ENCODE measurements at regions not wholly inside any gene's neighbourhood (a gene's known extent, or its start where the extent isn't known, plus 50 kb on each side); places are given as distances from the start of the nearest gene placed in this dataset.

DNA sequence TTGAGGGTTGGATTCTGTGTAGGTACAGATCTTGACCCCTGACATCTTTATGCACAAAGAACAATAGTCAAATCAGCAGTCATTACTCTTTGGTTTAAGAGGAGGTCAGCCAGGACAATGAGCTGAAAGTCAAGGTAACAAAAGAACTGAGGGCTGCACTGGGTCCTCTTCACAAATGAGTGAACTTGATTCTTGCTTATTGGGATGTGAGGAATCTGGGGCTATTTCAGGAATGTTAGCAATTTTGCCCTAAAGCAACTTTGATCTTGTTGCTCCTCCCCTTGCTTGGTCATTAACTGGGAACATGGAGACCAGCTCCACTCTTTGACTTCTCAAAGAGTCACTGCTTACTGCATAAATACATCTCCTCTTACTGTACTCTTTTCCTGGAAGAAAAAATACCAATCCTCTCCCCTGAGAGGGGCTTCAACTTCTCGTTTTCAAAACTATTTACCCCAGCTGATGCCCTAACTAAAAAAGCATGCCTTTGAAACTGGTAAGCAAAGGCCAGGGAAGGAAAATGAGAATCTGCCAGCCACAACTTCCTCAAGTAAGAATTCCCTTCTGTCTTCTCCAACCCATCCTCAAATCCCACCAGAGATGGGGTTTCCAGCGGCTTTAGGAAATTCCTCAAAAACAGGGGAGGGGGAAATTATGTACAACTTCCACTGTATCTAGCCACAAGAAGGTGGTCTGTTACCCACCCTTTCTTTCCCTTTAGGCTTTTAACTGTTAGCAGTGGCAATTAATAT is 368.3 kb downstream of the ENC1 start:
- intact Hi-C loops (cut with DNase I, micrococcal nuclease): no loop called here
- DNase-seq (no peak), ATAC-seq (no peak)

DNA sequence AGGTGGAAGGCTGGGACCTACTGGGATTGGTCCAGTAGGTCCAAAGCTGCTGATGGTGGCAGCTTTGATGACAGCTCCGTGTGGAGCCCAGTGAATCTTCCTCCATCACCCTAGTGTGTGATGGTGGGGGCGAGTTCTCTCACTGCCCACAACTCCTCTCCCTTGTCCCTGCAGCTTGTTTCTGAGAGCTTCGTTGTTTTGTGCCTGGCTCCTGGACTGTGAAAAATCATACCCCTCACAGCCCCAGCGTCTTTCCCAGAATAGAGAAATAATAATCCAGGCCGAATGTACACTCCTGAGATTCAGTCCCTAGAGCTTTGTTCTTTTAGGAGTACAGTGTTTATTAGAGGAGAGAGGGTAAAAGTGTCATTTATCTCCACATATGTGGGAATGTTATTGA is 372.2 kb downstream of the ENC1 start:
- ATAC-seq (no peak), DNase-seq (no peak)
- intact Hi-C loops (cut with DNase I, micrococcal nuclease): no loop called here

DNA sequence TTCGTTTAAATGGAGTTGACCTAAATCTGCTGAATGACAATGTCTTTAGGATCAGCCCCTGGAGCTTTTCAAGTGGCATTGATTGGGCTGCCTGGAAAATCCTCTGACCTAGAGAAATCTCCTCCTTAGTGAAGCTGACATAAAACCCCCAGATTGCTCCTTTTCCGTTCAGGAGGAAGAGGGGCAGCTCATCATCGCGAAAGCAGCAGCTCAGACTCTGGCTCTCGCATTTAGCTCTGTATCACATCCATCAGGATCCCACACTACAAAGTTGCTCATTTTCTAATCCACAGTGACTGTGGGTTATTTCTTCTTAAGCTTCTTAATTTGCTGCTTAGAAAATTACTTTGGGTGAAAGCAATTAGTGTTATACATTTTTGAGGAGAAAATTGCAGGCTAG is 373.7 kb downstream of the ENC1 start:
- intact Hi-C loops (cut with DNase I, micrococcal nuclease): no loop called here
- DNase-seq: no peak
- no peak for ATAC-seq

DNA sequence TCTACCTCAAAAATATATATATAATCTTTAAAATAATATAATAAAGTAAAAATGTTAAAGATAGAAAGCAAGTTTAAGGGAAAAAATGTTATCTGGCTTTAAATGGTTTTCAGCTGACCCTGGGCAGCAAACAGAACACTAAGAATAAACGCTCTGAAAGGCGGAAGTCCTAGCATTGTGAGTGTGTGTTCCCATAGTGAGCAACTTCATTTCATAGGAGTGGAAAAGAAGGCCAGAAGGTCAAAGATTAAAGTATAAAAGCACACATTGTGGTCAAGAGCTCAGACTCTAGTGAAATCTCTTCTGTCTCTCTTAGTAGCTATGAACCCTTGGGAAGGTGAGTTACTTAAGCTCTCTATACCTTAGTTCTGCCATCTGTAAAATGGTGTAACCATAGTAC is 374.4 kb downstream of the ENC1 start:
- DNase-seq (no peak), ATAC-seq (peak; percentile 62)
- intact Hi-C loops (cut with DNase I, micrococcal nuclease): no loop called here

DNA sequence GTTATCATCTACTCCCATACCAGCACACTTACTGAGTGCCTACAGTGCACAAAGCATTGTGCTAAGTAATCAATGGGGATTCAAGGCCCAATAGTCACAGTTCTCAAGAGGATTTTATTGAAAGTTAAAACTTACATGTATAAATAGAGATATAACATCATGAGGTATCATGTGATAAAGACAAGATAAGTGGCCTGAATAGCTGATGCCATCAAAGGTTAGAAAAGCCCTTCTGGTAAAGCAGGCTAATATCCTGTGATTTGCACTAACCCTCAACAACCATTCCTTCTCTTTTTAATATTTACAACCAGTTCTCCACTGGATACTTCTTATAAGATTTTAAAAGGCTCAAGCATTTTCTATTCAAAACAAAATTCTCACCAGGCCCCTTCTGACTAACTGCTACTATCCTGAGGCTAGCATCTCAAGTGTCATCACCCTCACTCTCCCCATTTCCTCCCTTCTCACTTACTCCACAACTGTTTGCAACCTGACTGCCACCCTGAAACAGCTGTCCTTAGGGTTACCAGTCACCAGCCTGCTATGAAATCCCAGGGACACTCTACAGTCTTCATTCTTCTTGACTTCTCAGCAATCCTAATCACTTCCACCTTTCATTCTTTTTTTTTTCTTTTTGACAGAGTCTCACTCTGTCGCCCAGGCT is 377.9 kb downstream of the ENC1 start:
- intact Hi-C loops (cut with DNase I, micrococcal nuclease): no loop called here
- ATAC-seq: no peak
- no peak for DNase-seq

DNA sequence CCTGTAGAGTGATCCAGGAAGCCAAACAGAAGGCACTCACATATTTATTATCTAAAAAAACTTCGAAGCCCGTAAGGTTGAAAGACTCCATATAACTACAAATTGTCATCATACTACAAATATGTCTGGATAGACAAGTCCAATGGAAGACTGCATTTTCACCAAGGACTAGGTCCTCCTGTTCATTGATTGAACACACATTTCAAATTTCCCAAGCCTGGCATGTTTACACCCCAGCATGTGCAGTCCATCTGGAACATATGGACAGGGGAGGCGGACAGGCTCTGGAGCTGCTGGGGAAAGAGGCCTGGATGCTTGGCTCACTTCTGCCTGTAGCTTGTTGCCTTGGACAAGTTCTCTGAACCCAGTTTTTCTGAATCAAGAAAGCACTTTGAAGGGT is 378.7 kb downstream of the ENC1 start:
- intact Hi-C loops (cut with DNase I, micrococcal nuclease): no loop called here
- DNase-seq: no peak
- no peak for ATAC-seq

DNA sequence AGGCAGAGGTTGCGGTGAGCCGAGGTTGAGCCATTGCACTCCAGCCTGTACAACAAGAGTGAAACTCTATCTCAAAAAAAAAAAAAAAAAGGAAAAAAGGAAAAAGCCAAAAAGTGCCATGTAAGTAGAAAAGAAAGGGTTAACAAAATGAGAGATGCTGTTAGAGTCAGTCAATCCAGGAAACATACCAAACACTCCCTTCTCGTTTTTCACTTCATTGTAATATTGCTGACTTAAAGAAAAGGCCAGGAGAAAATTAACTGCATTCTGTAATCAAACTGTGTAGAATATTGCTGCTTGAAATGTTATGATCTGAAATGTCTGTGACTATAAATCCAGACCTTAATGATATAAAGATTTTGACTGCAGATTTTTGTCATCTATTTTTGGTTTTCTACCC is 379.1 kb downstream of the ENC1 start:
- intact Hi-C loops (cut with DNase I, micrococcal nuclease): no loop called here
- DNase-seq (no peak), ATAC-seq (no peak)

DNA sequence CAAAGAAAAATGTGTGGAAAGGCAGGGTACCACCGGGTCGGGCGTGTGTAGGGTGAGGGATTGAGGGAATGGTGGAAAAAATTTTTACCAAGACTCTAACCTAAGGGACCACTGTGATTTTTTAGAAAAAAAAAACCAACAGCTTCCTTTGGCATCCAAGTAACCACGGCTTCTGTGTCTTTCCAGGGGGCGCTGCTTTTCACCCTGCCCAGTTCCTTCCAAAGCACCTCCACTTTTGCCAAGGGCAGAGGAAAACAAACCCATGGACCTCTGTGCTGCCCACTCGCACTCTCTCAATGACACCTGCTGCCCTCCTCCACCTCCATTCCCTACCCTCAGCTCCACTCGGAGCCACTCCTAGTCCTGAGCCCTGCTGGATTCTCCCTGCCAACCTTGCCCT is 381.0 kb downstream of the ENC1 start:
- ATAC-seq (no peak), DNase-seq (no peak)
- intact Hi-C loops (cut with DNase I, micrococcal nuclease): no loop called here

DNA sequence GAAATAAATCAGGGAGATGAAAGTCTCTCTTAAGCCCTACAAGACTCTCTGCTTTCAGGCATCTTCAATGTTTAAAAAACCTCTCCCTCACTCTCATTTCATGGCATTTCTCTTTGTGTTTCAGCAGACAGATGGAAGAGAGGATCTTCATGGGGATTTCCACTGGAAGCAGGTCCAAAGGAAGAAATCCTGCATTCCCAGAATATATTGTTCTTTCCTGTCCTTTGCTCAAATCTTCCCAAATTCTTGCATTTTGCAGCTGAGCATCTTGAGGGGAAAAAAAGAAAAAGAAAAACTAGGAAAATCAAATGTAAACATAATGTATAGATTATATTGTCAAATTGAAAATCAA is 382.2 kb downstream of the ENC1 start:
- DNase-seq: no peak
- intact Hi-C loops (cut with DNase I, micrococcal nuclease): no loop called here

DNA sequence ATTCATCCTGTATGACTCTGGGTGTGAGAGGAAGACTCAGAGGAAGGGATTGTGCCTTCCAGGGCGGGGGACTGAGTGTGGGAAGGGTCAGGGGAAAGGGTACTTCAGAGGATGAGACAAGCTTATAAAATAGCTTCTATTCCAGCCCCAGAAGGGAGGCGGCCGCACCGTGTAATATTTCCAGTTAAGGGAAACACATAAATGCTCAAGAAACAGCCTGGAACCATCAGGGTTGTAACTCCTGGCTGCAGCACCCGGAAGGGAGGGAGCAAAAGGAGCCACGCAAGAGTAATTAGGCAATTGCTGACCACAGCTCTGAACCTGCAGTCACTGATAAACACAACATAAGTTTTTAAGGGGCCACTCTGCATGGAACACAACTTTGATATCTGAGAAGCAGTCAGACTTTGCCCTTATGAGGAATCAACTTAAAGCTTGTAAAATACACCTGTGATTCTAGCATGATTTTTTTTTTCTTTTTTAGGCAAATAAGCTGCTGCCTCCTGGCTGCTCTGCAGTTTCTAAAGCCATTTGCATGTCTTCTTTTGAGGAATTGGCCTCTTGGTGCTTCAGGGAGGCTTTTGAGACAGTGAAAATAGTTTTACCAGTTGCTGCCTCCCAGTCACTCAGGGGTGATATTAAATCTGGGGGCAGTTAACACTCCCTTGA is 382.7 kb downstream of the ENC1 start:
- peak; percentile 96 for ATAC-seq
- intact Hi-C loops (cut with DNase I, micrococcal nuclease): no loop called here
- DNase-seq: peak; percentile 82 to 85

More for the DNA sequence above, 382.2 kb downstream of the ENC1 start:
- no peak for ATAC-seq

DNA sequence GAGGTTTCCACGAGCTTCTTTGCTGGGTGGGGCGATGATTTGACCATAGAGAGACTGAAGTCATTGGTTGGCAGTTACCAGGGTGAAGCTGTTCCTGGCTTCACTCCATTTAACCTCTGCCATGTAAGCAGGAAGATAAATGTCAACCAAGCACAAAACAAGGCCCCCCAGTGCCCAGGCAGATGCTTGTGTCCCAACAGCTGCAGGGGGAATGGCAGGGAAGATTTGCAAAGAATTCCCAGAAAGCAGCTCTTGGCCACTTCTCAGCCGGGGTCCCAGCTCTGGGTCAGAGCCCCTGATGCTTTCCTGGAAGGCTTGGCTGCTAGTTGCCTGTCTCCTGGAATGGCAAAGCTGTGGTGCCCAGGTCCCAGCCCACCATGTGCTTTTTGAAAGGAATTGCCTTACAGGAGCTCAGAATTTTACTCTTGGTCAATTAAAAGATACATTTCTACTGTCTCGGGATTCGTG is 383.4 kb downstream of the ENC1 start:
- ATAC-seq: peak; percentile 44
- DNase-seq: peak in 1 of 2 donors; percentile 23
- intact Hi-C loops (cut with DNase I, micrococcal nuclease): no loop called here

DNA sequence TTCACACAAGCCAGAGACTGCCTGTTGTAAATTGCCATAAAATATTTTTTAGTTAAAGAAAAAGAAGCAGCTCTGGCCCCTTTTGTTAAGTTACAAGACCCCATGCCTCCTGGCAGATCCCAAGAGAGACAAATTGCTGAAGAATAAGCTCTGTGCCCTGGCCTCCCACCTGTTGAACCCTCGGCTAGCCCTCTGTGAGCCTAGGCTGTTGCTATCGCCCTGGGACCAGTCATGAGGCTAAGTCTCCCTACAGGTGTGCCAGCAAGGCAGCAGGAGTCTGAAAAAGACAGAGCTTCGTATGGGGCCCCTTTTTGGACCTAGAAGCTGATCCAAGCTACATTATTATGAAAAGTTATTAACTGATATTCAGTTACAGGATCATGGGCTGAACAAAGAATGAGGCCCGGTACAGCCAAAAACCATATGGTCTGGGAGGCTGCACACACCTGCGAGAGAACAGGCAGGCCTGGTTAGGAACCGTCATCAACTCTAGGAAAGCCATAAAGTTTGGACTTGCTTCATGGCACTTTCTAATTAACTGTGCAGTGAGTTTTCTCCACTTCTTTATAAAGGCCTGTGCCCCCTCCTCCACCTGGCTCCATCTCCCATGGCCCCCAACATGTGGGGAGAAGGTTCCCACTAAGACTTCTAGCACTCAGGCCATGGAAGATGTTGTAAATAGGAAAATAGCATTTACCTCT is 384.7 kb downstream of the ENC1 start:
- DNase-seq (no peak), ATAC-seq (no peak)
- intact Hi-C loops (cut with DNase I, micrococcal nuclease): no loop called here

DNA sequence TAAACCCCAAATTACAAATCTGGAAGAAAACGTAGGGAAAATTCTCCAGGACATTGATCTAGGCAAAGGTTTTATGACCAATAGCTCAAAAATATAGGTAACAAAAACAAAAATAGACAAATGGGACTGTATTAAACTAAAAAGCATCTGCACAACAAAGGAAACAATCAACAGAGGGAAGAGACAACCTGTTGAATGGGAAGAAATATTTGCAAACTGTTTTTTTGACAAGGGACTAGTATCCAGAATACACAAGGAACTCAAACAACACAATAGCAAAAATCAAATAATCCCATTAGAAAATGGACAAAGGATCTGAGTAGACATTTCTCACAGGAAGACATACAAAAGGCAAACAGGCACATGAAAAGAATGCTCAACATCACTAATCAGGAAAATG is 386.3 kb downstream of the ENC1 start:
- intact Hi-C loops (cut with DNase I, micrococcal nuclease): no loop called here
- DNase-seq (no peak), ATAC-seq (no peak)

DNA sequence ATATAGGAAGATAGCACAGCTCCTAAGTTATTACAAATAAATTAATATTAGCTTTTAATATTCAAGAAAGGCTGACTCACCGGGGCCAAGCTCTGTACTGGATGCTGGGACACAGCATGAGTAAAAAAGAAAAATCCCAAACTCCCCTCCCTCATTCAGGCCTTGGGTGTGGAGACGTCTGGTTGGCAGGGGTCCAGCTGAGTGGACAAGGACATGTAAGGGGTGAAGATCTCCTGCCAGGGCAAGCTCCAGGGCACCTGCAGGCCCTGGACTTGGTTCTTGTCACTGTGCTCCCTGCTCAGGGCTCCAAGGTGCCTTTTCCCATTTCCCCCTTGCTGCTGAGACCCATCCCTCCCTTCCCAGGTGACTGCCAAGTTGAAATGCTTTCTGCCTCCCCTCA is 388.5 kb downstream of the ENC1 start:
- intact Hi-C loops (cut with DNase I, micrococcal nuclease): no loop called here
- DNase-seq (no peak), ATAC-seq (no peak)

DNA sequence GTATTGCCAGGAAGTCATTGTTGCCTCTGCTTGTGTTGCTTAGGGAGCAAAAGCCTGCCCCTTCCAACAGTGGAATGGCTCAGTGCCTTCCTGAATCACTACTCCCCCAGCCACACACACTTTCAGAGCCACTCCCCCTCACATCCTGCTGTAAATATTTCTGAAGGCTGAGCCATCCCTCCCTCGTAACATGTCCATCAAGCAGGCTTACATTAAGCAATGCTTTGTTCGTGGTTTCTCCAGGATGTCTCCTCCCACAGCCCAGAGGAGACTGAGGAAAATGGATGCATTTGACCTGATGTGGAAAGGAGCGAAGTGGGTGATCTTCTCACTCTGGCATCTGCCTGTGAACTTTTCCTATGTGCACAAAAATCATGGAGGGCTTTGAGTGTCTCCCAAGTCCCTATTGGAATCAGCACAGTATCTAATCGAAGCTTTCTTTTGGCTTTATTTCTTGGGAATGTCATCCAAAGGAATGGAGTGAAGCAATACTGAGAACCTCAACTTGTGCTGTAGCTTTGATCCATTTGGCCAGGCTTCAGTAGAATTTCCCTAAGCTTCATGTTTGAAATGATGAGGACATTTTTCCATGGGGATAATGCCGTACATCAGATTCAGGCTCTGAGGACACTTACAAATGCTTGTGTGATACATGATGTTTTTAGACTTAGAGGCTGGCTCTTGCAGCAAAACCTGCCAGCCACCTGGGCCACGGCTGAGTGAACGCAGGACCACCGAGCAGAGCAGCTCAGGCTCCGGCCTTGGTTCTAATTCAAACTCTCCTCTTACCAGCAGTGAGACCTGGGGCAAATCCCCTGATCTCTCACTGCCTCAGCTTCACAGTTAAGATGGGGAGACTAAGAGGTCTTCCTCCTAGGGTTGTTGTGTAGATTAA is 389.1 kb downstream of the ENC1 start:
- peak; percentile 83 for ATAC-seq
- intact Hi-C loops (cut with DNase I, micrococcal nuclease): no loop called here
- DNase-seq: peak in 1 of 2 donors; percentile 45

DNA sequence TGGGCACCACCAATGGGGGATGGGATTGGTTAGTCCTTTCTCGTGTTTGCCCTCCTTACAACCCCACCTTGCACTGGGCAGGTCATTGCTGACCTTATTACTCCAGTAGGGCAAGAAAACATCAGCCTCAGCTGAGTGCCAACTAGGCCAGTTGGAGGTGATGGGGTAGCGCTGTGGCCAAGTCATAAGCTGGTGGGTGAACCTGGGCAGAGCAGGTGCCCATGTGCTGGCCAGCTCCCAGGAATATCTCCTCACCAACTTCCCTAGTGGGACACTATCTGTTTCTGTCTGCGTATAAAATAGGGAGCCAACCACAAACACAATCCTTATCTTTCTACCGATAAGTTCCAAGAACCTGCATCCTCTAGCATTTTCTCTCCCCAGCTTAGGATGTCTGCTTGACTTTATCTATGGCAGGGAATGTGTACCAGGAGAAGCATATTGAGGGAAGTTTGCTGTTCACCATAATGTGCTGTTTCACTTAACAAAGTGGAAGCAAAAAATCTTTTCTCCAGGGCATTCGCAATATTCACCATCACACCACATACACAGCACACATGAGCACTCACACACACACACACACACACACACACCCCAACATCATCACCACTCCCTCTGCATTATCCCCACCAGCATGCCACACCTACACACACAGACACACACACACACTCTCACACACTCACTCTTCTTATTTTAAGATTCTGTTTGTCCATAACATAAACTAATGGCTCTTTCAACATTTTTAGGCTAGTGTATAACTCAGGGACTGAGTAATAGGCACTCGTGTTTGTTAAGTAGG is 390.0 kb downstream of the ENC1 start:
- intact Hi-C loops (cut with DNase I, micrococcal nuclease): no loop called here

DNA sequence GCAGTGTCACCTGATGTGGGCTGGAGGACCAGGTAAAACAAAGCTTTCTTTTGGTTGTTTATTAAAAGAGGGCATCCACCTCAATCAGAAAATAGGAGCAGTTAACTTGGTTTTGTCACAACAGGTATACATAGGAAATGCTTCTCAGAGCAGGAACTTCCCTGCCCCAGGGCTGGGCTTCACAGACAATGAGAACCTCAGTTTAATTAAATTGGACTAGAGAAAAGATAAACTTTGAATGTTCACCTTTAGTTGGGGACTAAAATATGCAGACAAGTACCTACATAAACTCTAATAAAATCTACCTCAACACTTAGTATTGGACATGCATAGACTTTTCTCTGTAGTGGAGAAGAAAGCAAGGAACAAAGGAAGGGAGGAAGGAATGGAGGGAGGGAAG is 392.0 kb downstream of the ENC1 start:
- DNase-seq (no peak), ATAC-seq (no peak)
- intact Hi-C loops (cut with DNase I, micrococcal nuclease): no loop called here

More for the DNA sequence above, 390.0 kb downstream of the ENC1 start:
- DNase-seq: no peak
- ATAC-seq: peak; percentile 39

DNA sequence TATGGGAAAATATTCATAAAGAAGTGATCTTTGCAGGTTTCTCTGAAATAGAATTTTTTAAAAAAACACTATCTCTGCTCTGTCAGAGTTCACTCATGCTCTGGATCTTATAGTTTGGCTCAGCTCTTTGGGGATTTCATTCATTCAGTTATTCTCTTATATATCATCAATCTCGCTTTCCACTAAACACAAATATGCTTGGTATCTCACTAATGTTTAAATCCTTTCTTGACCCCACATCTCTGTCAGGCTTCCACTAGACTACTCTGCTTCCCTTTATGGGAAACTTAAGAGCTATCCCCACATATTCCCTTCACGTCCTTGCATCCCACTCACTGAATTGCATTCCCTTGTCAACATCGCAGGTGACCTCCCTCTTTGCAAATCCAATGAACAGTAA is 396.1 kb downstream of the ENC1 start:
- intact Hi-C loops (cut with DNase I, micrococcal nuclease): no loop called here
- no peak for ATAC-seq

More for the DNA sequence above, 396.1 kb downstream of the ENC1 start:
- no peak for DNase-seq

Measured in left colon (tissue), 2 donors.